HG03342 (cell line): ENCODE measurements at regions not wholly inside any gene's neighbourhood (a gene's known extent, or its start where the extent isn't known, plus 50 kb on each side); places are given as distances from the start of the nearest gene placed in this dataset.
"Not testable (repeated sequence)": the region's sequence is repeated elsewhere in the genome, so short reads cannot be mapped to it uniquely, and the experiment has no call there.

ENCODE experiments used
- ATAC-seq: cut with Tn5 transposase; IDR thresholded peaks from one replicate; pipeline ENCODE4 v1.9.1; 2021; ENCODE audit warnings: mild to moderate bottlenecking, moderate library complexity; ENCODE audit not compliant: unreplicated experiment

- ATAC-seq: no peak
Measured at GRCh38 chr13:44785401-44785800, 203.9 kb downstream of the NUFIP1 start.

GRCh38 chr13:44784708-44785080 lies 204.6 kb downstream of the NUFIP1 start:
- no peak for ATAC-seq

- ATAC-seq: no peak
Measured at GRCh38 chr13:44783994-44784707, 205.1 kb downstream of the NUFIP1 start.

GRCh38 chr13:44780591-44781280 lies 204.6 kb upstream of the TSC22D1 start:
- no peak for ATAC-seq

- ATAC-seq: no peak
Measured at GRCh38 chr13:44778761-44779484, 202.8 kb upstream of the TSC22D1 start.

- not testable (repeated sequence) for ATAC-seq
Measured at GRCh38 chr13:44775290-44775689, 199.2 kb upstream of the TSC22D1 start.

- no peak for ATAC-seq
Measured at GRCh38 chr13:44770951-44771350, 194.8 kb upstream of the TSC22D1 start.

- ATAC-seq: no peak
Measured at GRCh38 chr13:44769686-44770085, 193.6 kb upstream of the TSC22D1 start.

DNA sequence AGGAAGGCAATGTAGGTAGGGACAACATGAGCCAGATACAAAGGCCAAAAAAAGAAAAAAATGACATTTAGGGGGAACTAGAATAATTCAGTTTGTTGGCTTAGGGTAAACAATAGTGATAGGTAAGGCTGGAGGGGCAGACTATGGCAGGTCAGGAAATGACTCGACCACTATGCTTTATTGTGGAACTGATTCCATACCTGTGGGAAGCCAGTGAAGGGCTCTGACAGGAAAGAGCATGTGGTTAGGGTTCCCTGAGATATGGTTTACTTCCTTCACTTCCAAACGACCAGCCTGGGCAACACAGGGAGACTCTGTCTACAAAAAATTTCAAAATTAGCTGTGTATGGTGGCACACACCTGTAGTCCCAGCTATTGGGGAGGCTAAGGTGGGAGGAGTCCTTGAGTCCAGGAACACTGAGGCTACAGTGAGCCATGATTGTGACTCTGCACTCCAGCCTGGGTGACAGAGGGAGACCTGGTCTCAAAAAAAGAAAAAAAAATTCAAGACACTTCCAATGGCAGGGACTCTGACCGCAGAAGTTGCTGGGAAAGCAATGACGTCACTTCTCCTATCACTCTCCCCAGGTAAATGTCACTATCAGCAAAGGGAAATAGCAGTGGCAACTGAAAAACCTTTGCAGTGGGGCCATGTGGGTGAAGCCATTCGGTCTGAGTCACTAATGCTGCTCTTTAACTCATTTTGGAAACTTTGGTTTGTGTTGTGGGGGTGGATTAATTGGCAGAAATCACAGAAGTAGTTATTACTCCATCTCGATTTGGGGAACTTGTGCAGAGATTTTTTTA lies 192.8 kb upstream of the TSC22D1 start:
- ATAC-seq: no peak

GRCh38 chr13:44768239-44768638 lies 192.1 kb upstream of the TSC22D1 start:
- ATAC-seq: no peak

- ATAC-seq: no peak
Measured at GRCh38 chr13:44765001-44765471, 188.9 kb upstream of the TSC22D1 start.

DNA sequence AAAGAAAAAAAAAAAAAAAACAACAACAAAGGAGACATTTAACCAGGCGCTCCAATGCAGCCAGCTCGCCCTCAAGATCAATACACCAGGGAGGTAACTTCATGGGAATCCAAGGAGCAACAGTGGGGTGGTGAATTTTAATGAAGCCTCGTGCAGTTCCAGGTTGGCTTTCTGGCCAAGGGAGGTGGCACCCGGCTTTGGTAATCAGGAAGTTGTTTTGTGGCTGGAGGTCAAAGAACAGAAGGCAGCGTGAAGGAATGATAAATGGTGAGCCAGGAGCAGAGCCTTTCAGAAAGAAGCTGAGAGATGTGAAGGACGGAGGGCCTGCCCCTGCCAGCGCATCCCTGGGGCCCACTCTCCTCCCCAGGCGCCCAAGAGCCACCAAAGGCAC lies 188.2 kb upstream of the TSC22D1 start:
- ATAC-seq: no peak

DNA sequence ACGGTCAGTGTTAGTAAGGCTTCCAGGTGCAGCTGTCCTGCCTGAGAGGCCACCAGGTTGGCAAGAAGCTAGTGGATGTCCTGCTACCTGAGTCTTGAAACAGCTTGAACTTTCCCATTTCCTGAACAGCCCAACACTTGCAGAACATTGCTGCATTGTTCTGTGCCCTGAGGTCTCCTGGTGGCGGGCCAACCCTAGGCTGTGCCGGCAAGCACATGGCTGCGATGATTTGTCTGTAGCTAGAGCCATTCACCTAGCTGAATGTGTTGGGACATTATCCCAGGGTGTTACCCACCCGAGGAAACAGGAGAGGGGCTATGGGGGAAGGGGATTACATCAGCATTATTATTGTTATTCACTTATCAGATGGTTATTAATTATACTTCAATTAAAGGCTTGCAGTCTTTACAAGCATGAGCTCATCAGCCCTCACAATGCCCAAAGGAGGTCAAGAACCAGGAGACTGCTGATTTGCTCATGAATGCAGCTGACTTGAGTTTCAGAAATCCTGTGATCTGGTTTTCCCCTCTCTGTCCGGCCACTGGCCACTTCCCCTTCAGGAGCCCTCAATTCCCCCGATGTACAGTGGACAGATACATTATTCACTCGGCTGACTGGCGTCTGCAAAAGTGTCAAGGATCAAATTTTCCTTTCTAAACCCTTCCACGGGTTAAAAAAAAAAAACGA lies 187.6 kb upstream of the TSC22D1 start:
- ATAC-seq: no peak

DNA sequence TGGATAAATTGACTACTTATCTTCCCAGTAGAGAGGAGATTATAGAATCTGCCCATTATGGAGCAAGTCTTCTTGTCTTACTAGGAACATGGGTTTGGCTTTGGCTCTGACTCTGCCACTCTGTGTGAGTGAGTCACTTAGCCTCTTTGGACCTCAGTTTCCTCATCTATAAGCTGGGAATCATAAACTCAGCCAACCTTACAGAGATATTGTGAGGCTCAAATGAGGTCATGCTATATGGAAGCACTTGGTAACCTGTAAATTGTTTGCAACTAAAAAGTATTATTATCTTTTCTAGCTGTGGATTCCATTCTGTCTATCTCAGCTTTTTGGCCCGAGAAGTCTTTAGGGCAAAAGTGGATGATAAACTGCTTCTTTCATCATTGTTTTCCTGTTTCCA lies 186.8 kb upstream of the TSC22D1 start:
- ATAC-seq: no peak

- no peak for ATAC-seq
Measured at GRCh38 chr13:44760434-44760833, 184.3 kb upstream of the TSC22D1 start.

GRCh38 chr13:44759384-44760360 lies 183.5 kb upstream of the TSC22D1 start:
- no peak for ATAC-seq

DNA sequence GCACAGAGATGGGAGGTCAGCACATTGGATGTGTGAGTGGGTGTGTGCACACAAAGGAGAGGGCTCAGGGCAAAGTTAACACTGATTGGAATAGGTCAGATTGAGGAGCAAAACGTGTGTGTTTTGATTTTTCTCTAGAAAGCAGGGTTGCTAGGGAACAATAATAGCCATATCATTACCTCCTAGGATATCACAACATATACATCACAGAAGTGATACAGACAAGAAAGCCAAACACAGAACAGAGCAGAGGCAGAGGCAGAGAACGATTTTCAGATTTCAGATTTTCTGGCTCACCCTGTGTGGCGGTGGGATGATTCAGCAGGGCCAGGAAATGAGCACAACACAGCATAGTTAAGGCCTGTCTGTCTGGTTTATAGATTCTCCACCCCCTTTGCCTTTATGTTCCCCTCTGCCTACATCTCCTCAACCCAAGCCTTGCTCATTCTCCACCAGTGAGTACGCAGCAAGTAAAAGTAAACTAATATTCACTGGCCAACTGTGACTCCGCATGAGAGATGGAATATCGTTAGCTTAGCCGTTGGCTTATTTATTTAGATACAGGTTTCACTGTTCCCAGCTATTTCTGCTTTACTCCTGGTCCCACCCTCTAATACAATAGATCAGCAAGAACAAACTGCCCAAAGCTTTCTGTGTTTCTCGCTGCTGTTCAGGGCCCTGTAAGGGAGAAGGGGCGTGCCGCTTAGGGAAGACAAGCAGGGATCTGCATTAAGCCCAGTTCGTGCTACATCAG lies 182.7 kb upstream of the TSC22D1 start:
- no peak for ATAC-seq

DNA sequence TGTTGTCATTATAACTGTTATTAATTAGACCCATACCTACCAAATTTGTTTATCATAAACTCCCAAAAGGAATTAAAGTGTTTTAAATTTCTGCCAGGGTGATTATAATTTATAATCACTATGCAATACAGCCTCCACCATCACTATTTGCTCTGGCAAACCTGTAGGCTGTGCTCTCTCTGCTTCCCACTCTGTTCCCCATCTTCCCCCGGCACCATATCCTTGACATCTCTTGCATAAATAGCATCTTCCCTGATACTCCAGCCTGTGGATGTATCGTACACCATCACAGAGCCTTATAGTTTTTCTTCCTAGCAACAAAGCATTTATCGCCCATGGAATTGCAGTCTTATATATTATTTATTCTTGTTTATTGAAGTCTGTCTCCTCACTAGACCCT lies 181.5 kb upstream of the TSC22D1 start:
- ATAC-seq: no peak
